Fibroblast of lung (primary cell): ENCODE measurements at regions not wholly inside any gene's neighbourhood (a gene's known extent, or its start where the extent isn't known, plus 50 kb on each side); places are given as distances from the start of the nearest gene placed in this dataset.

ENCODE experiments used
- EZH2 ChIP-seq: IDR thresholded peaks from 2 replicates; pipeline ENCODE4 v1.5.1; 2012; ENCODE audit warnings: low read length, control low read depth, mild to moderate bottlenecking; ENCODE audit errors: missing control alignments
- TF ChIP-seq, protein P1 (sequence below), 2 donors: IDR thresholded peaks in 1 of 2; conservative IDR thresholded peaks in 1 of 2; 1 replicate in 1 of 2; 2 replicates in 1 of 2; pipeline ENCODE4 v1.5.1; 2011 to 2012; ENCODE audit warnings: low read length in 2 of 2, control low read depth in 1 of 2, inconsistent platforms in 1 of 2, low read depth in 1 of 2, mild to moderate bottlenecking in 1 of 2

DNA sequence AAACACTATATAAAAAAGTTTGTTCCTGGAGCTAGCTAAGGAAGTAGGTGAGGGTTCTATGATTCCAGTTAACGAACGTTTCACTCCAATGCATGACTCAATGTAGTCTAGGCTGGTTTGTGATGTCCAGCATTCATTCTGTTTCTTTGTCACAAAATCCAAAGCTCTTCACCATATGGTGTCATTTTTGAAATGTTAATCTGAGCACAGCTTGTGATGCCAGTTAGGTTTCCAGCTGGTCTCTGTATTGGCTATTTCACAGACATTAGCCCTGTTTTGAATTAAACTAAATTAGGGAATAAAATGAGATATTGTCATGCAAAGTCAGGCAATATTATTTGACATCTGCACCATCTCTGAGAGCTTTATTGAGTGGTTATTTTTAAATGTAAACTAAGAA, 159.4 kb downstream of the RBM43 start:
- TF ChIP-seq, protein P1, sequence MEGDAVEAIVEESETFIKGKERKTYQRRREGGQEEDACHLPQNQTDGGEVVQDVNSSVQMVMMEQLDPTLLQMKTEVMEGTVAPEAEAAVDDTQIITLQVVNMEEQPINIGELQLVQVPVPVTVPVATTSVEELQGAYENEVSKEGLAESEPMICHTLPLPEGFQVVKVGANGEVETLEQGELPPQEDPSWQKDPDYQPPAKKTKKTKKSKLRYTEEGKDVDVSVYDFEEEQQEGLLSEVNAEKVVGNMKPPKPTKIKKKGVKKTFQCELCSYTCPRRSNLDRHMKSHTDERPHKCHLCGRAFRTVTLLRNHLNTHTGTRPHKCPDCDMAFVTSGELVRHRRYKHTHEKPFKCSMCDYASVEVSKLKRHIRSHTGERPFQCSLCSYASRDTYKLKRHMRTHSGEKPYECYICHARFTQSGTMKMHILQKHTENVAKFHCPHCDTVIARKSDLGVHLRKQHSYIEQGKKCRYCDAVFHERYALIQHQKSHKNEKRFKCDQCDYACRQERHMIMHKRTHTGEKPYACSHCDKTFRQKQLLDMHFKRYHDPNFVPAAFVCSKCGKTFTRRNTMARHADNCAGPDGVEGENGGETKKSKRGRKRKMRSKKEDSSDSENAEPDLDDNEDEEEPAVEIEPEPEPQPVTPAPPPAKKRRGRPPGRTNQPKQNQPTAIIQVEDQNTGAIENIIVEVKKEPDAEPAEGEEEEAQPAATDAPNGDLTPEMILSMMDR (conservative IDR thresholded peaks at IDR 0.05 in 1 of 2, IDR thresholded peaks at IDR 0.05 in 1 of 2; ENCODE audit: low read depth in 1 of 2, low read length in 2 of 2): no peak
- no peak for TF ChIP-seq EZH2
